HG03108 (cell line): ENCODE measurements at regions not wholly inside any gene's neighbourhood (a gene's known extent, or its start where the extent isn't known, plus 50 kb on each side); places are given as distances from the start of the nearest gene placed in this dataset.

Source experiments
- ATAC-seq: cut with Tn5 transposase; IDR thresholded peaks from one replicate; pipeline ENCODE4 v1.9.1; 2021; ENCODE audit warnings: moderate library complexity; ENCODE audit not compliant: unreplicated experiment

DNA sequence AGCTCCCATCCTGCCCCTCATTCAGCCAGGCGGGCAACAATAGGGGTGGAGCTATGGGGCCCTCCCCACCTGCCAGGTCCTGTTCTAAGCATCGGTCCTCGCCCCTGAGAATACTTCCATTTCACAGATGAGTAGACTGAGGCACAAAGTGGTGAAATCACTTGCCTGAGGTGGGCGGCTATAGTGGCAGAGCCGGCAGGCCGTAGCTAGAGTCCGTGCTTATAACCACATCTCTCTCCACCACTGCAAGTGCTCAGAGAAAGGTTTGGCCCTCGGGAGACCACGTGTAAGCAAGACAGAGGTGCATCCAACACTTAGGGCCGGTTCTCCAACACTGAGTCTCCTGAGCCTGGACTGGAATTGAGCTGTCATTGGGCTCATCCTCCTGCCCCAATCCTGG lies 145.8 kb upstream of the UNC5B start:
- no peak for ATAC-seq

DNA sequence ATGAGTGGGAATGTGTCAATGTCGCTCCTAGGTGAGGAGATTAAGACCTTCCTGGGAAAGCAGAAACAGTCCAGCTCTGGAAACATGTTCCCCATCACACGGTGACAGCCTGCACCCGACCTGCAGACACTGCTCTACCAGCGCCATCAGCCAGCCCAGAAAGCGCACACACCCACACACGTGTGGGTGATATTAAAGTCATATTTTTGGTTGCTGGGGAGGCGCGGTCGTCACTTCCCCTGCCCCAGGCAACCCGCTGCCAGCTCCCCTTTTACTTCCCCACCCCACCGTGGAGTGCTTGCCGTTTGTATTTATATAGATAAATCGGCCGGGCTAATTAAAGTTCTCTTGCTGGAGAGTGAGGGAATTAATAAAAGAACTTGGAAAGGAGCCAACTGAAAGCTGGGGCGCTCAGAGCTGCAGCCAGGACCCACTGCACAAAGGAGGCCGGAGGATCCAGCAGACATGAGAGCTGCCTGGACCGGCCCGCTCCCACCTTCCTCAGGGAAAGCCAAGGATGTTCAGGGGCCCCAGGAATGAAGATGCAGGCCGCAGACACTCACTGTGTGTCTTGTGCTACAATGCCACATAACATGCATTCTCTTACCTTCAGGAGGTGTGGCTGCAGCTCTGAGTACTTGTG lies 145.2 kb upstream of the UNC5B start:
- ATAC-seq, result no peak

GRCh38 chr10:71068861-71069271 lies 143.5 kb upstream of the UNC5B start:
- ATAC-seq, result no peak

DNA sequence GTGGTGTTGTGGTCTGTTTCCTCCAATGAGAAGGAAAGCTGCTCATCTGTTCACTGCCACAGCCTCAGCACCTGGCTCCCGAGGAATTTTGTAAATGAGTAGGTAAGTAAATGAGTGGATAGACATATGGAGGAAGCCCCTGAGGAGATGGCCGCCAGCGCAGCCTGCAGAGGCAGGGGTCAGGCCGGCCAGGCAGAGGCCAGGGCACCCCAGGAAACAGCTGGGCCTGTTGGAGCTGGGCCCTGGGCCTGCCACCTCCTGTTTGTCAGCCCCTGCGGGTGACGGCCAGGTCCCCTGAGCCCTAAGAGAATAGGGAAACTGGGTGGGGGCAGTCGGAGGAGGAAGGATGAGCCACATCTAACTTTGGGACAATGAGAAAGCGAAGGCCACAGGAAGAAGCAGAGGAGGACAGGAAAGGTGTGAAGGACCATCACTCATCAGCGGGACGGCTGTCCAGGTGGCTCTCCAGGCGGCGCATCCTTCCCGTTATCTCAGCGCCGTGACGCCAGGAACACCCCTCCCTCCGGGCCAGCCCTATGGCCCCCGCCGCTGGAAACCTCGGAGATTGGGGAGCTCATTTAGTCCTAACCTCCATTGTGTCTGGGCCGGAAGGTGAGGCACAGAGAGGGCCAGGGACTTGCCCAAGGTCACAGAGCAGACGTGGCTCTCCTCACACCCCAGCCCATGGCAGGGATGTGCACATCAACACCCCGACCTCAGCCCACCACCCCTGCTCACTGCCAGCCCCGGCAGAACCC lies 142.3 kb upstream of the UNC5B start:
- ATAC-seq, result no peak

DNA sequence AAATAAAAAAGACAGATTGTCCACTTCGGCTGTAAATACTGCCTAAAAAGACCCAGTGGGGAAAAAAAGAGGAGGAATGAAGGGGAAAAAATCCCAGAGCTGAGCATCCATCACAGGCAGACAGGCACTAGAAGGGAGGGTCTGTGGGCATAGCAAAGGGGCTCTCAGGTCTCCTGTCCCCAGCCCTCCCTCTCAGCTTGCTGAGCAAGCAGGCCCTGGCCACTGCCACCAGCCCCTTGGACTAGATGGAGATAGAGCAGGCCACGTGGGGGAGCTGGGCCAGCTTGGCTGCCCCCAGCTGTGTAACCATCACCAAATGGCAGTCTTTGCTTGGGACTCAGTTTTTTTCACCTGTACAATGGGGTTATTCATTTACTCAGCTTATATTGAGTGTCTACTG lies 141.6 kb upstream of the UNC5B start:
- no peak for ATAC-seq

GRCh38 chr10:71072131-71072822 lies 140.1 kb upstream of the UNC5B start:
- ATAC-seq, result no peak

GRCh38 chr10:71072823-71073210 lies 139.6 kb upstream of the UNC5B start:
- no peak for ATAC-seq

GRCh38 chr10:71073451-71074175 lies 138.8 kb upstream of the UNC5B start:
- ATAC-seq, result no peak

- no peak for ATAC-seq
Observed at GRCh38 chr10:71074176-71074755, 138.1 kb upstream of the UNC5B start.

DNA sequence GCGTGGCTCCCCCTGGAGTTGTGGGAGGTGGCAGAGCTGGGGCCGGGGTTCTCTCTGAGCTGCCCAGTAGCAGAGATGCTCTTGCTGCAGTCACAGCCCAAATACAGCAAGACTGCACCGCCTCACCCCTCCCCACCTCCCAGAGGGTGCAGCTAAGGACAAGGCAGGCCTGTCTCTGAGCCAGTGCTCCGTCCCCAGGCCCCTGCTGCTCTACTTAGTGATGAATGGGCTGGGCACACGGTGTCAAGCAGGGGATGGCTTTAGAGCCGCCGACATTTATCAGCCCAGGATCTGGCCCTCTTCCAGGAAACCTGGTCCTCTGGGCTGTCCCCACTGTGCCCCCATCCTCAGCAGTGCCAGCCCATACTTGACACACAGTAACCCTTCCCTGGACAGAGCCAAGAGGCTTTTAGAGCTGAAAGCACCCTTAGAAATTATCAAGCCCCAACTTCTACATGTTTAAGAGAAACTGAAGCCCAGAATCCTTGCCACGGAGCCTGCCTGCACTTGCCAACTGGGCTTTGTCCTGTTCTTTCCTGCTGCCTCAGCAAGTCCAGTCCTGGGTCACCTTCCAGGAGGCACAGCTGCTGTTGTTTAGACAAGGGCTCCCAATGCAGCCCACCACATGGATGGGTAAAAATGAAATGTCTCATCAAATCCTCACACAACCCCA lies 137.1 kb upstream of the UNC5B start:
- no peak for ATAC-seq

DNA sequence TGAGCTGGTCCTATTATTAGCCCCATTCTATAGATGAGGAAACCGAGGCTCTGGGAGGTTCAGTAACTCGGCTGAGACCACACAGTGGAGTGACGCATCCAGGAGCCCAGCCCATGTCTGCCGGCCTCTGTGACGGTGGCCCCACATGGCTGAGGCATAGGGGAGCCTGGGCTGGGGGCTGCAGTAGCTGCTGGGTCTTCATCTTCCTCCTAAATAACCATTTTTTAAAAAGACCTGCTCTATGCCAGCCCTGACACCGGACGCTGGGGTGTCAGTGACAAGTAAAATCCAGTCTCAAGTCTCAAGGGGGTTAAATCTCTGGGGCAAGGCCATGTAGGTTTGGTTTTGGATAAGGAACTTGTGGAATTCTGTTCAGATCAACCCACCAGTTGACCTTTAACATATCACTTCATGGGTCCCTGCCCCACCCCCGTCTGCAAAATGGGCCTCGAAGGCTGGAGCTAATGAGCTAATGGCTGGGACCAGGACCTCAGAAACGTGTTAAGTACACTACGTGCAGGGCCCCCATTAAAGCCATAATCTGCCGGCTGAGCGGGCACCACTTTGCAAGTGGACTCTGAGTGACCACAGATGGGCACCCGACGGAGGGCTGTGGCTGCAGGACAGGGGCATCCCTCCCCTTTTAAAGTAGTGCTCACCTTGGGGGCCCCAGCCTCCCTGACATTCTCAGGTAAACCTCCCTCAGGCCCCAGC lies 136.5 kb upstream of the UNC5B start:
- no peak for ATAC-seq

DNA sequence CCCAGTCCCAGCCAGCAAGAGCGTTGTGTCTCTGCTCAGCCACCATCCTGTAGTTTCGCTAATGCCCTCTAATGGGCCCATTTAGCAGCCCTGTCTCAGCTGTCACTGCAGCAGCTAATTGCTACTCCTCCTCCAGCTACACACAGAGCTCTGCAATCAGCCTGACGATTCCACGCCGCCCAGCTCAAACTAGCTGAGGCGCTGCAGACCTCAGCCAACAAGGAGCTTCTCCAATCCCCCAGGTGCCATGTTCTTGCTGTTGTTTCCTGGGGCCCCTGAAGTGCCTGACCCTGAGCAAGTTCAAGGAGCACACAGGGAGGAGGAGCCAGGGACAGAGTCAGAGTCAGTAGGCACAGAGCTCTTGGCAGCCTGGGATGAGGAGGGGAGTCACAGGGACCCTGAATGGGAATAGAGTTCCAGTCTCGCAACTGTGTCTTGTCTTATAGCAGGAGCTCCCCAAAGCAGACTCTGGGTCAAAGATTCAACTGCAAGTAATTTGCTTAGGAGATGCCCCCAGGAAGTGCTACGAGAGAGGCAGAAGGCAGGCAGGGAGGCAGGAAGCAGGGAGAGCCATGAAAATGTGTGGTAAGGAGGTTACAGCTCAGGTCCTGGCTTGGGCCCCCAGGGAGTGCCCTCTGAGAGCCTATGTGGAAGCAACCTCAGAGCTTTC lies 135.8 kb upstream of the UNC5B start:
- no peak for ATAC-seq

DNA sequence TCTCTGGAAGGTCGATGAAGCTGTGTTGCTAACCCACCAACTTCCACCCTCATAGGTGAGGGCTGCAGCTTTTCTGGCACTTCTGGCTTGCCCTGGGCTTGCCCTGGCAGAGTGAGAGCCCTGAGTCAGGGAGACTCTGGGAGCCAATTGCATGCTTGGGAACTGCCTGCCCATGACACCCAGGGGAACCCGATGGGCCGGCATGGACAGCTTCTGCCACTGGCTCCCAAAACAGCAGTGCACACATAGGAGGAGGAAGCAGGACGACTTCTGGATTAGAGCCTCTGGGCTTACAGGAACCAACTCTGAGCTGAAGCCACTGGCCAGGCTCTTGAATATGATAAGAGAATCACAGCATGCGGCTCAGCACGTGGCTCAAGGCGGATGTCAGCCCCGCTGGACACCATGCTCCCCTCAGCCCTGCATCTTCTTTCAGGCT lies 135.2 kb upstream of the UNC5B start:
- no peak for ATAC-seq

DNA sequence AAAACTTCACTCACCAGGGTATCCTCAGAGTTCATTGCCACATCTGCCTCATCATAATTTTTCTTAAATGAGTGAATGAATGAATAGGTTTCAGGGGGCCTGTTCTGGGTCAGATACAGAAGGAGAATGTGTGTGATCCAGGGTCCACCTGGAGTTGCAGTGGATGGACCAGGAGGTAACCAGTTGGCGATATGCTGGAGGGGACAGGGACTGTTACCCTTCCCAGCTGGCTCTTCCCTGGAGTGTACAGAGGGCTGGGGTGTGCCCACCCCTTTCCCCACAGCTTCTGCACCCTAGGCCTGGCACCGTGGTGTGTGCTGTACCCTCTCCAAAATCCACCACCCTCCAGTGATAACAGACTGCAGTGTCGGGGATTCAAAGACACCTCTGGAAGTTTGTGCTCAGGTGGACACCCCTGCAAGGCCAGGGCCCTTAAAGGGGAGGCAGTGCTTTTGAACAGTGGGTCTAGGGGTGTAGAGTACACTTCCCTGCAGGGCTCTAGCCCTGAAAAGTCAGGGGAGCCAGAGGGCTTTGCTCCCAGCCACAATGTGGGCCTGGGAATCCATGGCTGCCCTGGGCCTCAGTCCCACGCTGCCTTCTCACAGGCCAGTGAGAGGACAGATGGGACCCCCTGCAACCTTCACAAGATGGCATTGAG lies 134.4 kb upstream of the UNC5B start:
- no peak for ATAC-seq

DNA sequence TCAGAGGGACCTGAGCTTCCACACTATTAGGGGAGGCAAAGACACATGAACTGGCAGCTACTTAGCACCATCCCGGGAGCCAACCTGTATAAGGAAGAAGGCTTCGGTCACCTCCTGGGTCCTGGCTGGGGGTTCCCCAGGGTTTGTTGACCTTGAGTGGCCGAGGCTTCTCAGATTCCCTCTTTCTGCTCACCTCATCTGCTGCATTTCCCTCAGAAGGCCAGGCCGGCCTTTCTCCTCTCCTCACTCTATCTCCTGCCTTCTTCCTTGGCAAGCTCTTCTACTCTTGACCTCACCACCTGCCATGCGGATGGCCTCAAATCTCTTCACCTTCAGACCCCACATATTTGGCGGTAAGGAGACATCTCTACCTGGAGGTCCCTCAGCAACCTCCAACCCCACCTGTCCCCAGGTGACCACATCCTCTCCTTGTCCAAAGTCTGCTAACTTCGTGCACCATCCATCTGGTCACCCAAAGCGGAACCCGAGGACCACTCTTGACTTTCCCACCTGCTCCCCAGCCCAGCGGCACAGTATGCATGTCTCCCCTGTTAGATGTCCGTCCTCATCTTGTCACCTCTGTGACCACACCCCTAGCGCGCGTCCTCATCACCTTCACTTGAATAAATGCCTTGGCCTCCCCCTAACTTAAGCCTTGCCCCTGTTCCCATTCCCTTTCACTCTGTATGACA lies 133.8 kb upstream of the UNC5B start:
- no peak for ATAC-seq

GRCh38 chr10:71079761-71080380 lies 132.5 kb upstream of the UNC5B start:
- no peak for ATAC-seq

- ATAC-seq, result no peak
Observed at GRCh38 chr10:71080381-71081228, 131.8 kb upstream of the UNC5B start.
